GM23338 (cell line): ENCODE measurements at regions not wholly inside any gene's neighbourhood (a gene's known extent, or its start where the extent isn't known, plus 50 kb on each side); places are given as distances from the start of the nearest gene placed in this dataset.

Experiments used
- ATAC-seq: fragments of 200-7000 bp; cut with Tn5 transposase; 3 replicates; pipeline ENCODE4 v1.9.1; 2020
- DNase-seq: peaks from one replicate; pipeline ENCODE4 v3.0.0-alpha.2; 2015; ENCODE audit warnings: low spot score
- H2AFZ ChIP-seq: fragments of 200-600 bp; sonication (generic); 2 replicates; pipeline ENCODE4 v1.8.0; 2016; ENCODE audit warnings: antibody characterized with exemption, mild to moderate bottlenecking, moderate library complexity
- H3F3A ChIP-seq: fragments of 200-600 bp; sonication (generic); replicated peaks from 2 replicates; pipeline ENCODE4 v1.8.0; 2017; ENCODE audit warnings: antibody characterized with exemption, mixed run types, low read depth
- H3K27ac ChIP-seq: fragments of 200-600 bp; sonication (generic); 2 replicates; pipeline ENCODE4 v1.6.1; 2016; ENCODE audit warnings: low read depth
- H3K27me3 ChIP-seq: fragments of 200-600 bp; sonication (generic); 2 replicates; pipeline ENCODE4 v1.8.0; 2016; ENCODE audit warnings: mild to moderate bottlenecking, mixed run types, moderate library complexity; ENCODE audit not compliant: insufficient read depth
- H3K36me3 ChIP-seq: fragments of 200-600 bp; sonication (generic); 2 replicates; pipeline ENCODE4 v1.8.0; 2016; ENCODE audit warnings: mild to moderate bottlenecking; ENCODE audit not compliant: insufficient read depth
- H3K4me1 ChIP-seq: fragments of 200-600 bp; sonication (generic); 2 replicates; pipeline ENCODE4 v1.8.0; 2016; ENCODE audit warnings: mild to moderate bottlenecking, moderate library complexity; ENCODE audit not compliant: insufficient read depth
- H3K4me2 ChIP-seq: fragments of 200-600 bp; sonication (generic); 2 replicates; pipeline ENCODE4 v1.7.1; 2017; ENCODE audit warnings: mixed run types
- H3K4me3 ChIP-seq: fragments of 200-600 bp; sonication (generic); 2 replicates; pipeline ENCODE4 v1.6.1; 2016; ENCODE audit warnings: mixed run types
- H3K79me2 ChIP-seq: fragments of 200-600 bp; sonication (generic); replicated peaks from 2 replicates; pipeline ENCODE4 v1.8.0; 2017; ENCODE audit warnings: mild to moderate bottlenecking; ENCODE audit not compliant: insufficient read depth
- H3K9me2 ChIP-seq: fragments of 200-600 bp; sonication (generic); 2 replicates; pipeline ENCODE4 v1.8.0; 2017; ENCODE audit not compliant: insufficient read depth
- H4K20me1 ChIP-seq: fragments of 200-600 bp; sonication (generic); replicated peaks from 2 replicates; pipeline ENCODE4 v1.8.0; 2017; ENCODE audit warnings: mild to moderate bottlenecking; ENCODE audit not compliant: insufficient read depth
- H3K27ac Mint-ChIP-seq: 2 replicates; pipeline ENCODE4 v1.8.0; 2020; ENCODE audit warnings: inconsistent platforms, mild to moderate bottlenecking, moderate library complexity, mixed read lengths
- H3K27me3 Mint-ChIP-seq: 3 replicates; pipeline ENCODE4 v1.8.0; 2022; ENCODE audit warnings: low read depth, mild to moderate bottlenecking, moderate library complexity, mixed read lengths, inconsistent platforms; ENCODE audit not compliant: insufficient read depth, poor library complexity
- H3K36me3 Mint-ChIP-seq: 3 replicates; pipeline ENCODE4 v1.8.0; 2021; ENCODE audit warnings: low read depth, mild to moderate bottlenecking, inconsistent platforms, moderate library complexity, mixed read lengths
- H3K4me1 Mint-ChIP-seq: 3 replicates; pipeline ENCODE4 v1.8.0; 2020; ENCODE audit warnings: mild to moderate bottlenecking, inconsistent platforms, mixed read lengths
- H3K4me3 Mint-ChIP-seq: 3 replicates; pipeline ENCODE4 v1.8.0; 2021; ENCODE audit warnings: moderate library complexity, mild to moderate bottlenecking, inconsistent platforms, mixed read lengths
- H3K9me3 Mint-ChIP-seq: 3 replicates; pipeline ENCODE4 v1.8.0; 2020; ENCODE audit warnings: moderate library complexity, mild to moderate bottlenecking, inconsistent platforms, mixed read lengths
- CREB1 ChIP-seq: fragments of 250-450 bp; sonication (Bioruptor Pico); IDR thresholded peaks from 2 replicates; pipeline ENCODE4 v1.5.0; 2020; ENCODE audit warnings: low read depth, mild to moderate bottlenecking, moderate library complexity
- CTCF ChIP-seq, 2 experiments: fragments of 200-600 bp in 1 of 2; sonication (generic) in 1 of 2; conservative IDR thresholded peaks; 2 replicates each; pipeline versions ENCODE4 v1.5.1 to v1.6.1; 2016 to 2017; ENCODE audit warnings: antibody characterized with exemption in 2 of 2, low read depth in 2 of 2, mild to moderate bottlenecking in 2 of 2, moderate library complexity in 1 of 2
- EZH2 ChIP-seq: fragments of 200-600 bp; sonication (generic); IDR thresholded peaks from one replicate; pipeline ENCODE4 v1.8.0; 2017; ENCODE audit warnings: antibody characterized with exemption, mild to moderate bottlenecking, low read depth; ENCODE audit not compliant: unreplicated experiment
- EZH2phosphoT487 ChIP-seq: fragments of 200-600 bp; sonication (generic); IDR thresholded peaks from one replicate; pipeline ENCODE4 v1.8.1; 2018; ENCODE audit warnings: antibody characterized with exemption; ENCODE audit not compliant: unreplicated experiment
- JUNB ChIP-seq: IDR thresholded peaks from one replicate; pipeline ENCODE4 v1.6.1; 2016; ENCODE audit warnings: antibody characterized with exemption; ENCODE audit not compliant: unreplicated experiment
- NANOG ChIP-seq: IDR thresholded peaks from 2 replicates; pipeline ENCODE4 v1.6.1; 2016; ENCODE audit warnings: antibody characterized with exemption, borderline replicate concordance
- POLR2AphosphoS5 ChIP-seq: IDR thresholded peaks from 2 replicates; pipeline ENCODE4 v1.6.1; 2016; ENCODE audit warnings: antibody characterized with exemption, low read depth
- STAT1 ChIP-seq: IDR thresholded peaks from one replicate; pipeline ENCODE4 v1.6.1; 2016; ENCODE audit warnings: antibody characterized with exemption; ENCODE audit not compliant: unreplicated experiment
- ZNF114 ChIP-seq: fragments of 250-450 bp; sonication (Bioruptor Pico); IDR thresholded peaks from 2 replicates; pipeline ENCODE4 v1.5.0; 2020; ENCODE audit warnings: mild to moderate bottlenecking, moderate library complexity
- ZNF331 ChIP-seq: fragments of 250-450 bp; sonication (Bioruptor Pico); IDR thresholded peaks from 2 replicates; pipeline ENCODE4 v1.5.0; 2020; ENCODE audit warnings: low read depth, mild to moderate bottlenecking, moderate library complexity
- ZNF462 ChIP-seq: fragments of 250-450 bp; sonication (Bioruptor Pico); IDR thresholded peaks from 2 replicates; pipeline ENCODE4 v1.5.0; 2020; ENCODE audit warnings: mild to moderate bottlenecking, moderate library complexity
- TF ChIP-seq, protein P1 (sequence below): IDR thresholded peaks from 2 replicates; pipeline ENCODE4 v1.6.1; 2016; ENCODE audit warnings: antibody characterized with exemption
- TF ChIP-seq, protein P2 (sequence below): IDR thresholded peaks from one replicate; pipeline ENCODE4 v1.6.1; 2018; ENCODE audit warnings: antibody characterized with exemption; ENCODE audit not compliant: unreplicated experiment

GRCh38 chr12:131513606-131514005 is 197.3 kb upstream of the SFSWAP start:
- TF ChIP-seq ZNF331 (CRISPR knock-in tag) (no peak), NANOG (no peak), CTCF (conservative IDR thresholded peaks at IDR 0.05; ENCODE audit: low read depth in 2 of 2) (no peak), ZNF114 (CRISPR knock-in tag) (no peak), POLR2AphosphoS5 (no peak), STAT1 (no peak), EZH2phosphoT487 (no peak), CREB1 (no peak), EZH2 (no peak), JUNB (no peak), ZNF462 (CRISPR knock-in tag) (no peak)
- TF ChIP-seq, protein P1, sequence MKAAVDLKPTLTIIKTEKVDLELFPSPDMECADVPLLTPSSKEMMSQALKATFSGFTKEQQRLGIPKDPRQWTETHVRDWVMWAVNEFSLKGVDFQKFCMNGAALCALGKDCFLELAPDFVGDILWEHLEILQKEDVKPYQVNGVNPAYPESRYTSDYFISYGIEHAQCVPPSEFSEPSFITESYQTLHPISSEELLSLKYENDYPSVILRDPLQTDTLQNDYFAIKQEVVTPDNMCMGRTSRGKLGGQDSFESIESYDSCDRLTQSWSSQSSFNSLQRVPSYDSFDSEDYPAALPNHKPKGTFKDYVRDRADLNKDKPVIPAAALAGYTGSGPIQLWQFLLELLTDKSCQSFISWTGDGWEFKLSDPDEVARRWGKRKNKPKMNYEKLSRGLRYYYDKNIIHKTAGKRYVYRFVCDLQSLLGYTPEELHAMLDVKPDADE: no peak
- TF ChIP-seq, protein P2, sequence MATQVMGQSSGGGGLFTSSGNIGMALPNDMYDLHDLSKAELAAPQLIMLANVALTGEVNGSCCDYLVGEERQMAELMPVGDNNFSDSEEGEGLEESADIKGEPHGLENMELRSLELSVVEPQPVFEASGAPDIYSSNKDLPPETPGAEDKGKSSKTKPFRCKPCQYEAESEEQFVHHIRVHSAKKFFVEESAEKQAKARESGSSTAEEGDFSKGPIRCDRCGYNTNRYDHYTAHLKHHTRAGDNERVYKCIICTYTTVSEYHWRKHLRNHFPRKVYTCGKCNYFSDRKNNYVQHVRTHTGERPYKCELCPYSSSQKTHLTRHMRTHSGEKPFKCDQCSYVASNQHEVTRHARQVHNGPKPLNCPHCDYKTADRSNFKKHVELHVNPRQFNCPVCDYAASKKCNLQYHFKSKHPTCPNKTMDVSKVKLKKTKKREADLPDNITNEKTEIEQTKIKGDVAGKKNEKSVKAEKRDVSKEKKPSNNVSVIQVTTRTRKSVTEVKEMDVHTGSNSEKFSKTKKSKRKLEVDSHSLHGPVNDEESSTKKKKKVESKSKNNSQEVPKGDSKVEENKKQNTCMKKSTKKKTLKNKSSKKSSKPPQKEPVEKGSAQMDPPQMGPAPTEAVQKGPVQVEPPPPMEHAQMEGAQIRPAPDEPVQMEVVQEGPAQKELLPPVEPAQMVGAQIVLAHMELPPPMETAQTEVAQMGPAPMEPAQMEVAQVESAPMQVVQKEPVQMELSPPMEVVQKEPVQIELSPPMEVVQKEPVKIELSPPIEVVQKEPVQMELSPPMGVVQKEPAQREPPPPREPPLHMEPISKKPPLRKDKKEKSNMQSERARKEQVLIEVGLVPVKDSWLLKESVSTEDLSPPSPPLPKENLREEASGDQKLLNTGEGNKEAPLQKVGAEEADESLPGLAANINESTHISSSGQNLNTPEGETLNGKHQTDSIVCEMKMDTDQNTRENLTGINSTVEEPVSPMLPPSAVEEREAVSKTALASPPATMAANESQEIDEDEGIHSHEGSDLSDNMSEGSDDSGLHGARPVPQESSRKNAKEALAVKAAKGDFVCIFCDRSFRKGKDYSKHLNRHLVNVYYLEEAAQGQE: no peak
- H3K27me3 ChIP-seq: no peaks in the 10 kb centered on the region
- no peaks in the 10 kb centered on the region for H4K20me1 ChIP-seq
- H3K4me3 ChIP-seq: no peak overlapping the region
- no peak for ATAC-seq
- H3K4me1 ChIP-seq: peaks cover 9% of the 10 kb centered on the region
- H3K4me3 Mint-ChIP-seq: no peak overlapping the region
- H3F3A ChIP-seq: no peaks in the 10 kb centered on the region
- peaks cover 9% of the 10 kb centered on the region for H3K9me3 Mint-ChIP-seq
- H2AFZ ChIP-seq: no peak overlapping the region
- H3K36me3 Mint-ChIP-seq: no peaks in the 10 kb centered on the region
- H3K27ac ChIP-seq: no peak overlapping the region
- H3K27ac Mint-ChIP-seq: 0 out of 2 replicates have a peak overlapping the region, but pooled peaks have one; percentile 20
- peaks cover 12% of the 10 kb centered on the region for H3K27me3 Mint-ChIP-seq
- no peak for DNase-seq
- H3K4me2 ChIP-seq: no peak overlapping the region
- H3K4me1 Mint-ChIP-seq: peaks cover 14% of the 10 kb centered on the region
- H3K36me3 ChIP-seq: no peaks in the 10 kb centered on the region
- no peaks in the 10 kb centered on the region for H3K79me2 ChIP-seq
- H3K9me2 ChIP-seq: no peaks in the 10 kb centered on the region; the same call in 1 of the 2 replicates
